ENCODE measurements at regions not wholly inside any gene's neighbourhood (a gene's known extent, or its start where the extent isn't known, plus 50 kb on each side); places are given as distances from the start of the nearest gene placed in this dataset.
"Not testable (repeated sequence)": the region's sequence is repeated elsewhere in the genome, so short reads cannot be mapped to it uniquely, and the experiment has no call there.

DNA sequence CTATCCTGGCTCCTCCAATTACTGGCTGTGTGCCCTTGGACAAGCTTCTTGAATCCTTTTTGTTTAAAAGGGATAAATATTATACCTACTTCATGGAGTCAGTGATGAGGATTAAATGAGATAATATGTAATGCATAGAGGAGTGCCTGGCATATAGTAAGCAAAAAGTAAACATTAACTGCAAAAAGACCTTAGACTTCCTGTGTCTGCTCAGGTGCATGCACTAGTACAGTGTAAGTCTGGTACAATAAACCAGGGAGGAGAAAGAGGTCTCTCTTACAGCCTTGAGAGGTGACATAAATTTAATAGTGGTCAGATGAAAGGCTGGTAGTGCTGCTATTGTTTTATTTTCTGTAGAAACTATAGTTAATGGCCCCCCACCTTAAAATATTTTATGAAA is 305.2 kb upstream of the MIS18BP1 start:
- Histone ChIP-seq H3K27me3 (ENCODE audit: control insufficient read depth, insufficient read depth, low read length) (no peaks in the 10 kb centered on the region), H3K4me3 (ENCODE audit: low read depth, low read length) (no peak overlapping the region), H3K36me3 (ENCODE audit: control insufficient read depth, insufficient read depth, low read length) (no peaks in the 10 kb centered on the region)
- TF ChIP-seq, protein P1, sequence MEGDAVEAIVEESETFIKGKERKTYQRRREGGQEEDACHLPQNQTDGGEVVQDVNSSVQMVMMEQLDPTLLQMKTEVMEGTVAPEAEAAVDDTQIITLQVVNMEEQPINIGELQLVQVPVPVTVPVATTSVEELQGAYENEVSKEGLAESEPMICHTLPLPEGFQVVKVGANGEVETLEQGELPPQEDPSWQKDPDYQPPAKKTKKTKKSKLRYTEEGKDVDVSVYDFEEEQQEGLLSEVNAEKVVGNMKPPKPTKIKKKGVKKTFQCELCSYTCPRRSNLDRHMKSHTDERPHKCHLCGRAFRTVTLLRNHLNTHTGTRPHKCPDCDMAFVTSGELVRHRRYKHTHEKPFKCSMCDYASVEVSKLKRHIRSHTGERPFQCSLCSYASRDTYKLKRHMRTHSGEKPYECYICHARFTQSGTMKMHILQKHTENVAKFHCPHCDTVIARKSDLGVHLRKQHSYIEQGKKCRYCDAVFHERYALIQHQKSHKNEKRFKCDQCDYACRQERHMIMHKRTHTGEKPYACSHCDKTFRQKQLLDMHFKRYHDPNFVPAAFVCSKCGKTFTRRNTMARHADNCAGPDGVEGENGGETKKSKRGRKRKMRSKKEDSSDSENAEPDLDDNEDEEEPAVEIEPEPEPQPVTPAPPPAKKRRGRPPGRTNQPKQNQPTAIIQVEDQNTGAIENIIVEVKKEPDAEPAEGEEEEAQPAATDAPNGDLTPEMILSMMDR (IDR thresholded peaks at IDR 0.05; ENCODE audit: insufficient read depth, low read length, poor library complexity, severe bottlenecking): no peak
- no peak for DNase-seq (ENCODE audit: low read depth)

DNA sequence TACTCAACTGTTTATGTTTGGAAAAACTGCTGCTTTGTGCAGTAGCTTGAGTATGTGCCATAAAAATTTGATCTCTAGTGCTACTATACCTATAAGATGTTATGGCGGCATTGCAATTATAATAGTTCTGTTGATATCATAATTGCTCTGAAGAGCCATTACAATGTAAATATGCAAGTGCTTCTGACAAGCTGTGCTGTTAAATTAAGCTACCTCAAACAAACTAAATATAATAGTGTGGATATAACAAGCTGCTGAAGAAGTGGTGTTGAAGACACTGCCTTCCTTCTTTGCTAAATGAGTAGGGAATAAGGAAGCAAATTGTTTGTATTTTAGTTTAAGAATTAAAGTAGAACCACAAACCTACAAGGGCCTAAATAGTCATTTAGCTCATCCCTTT is 301.0 kb upstream of the MIS18BP1 start:
- TF ChIP-seq, protein P1 (IDR thresholded peaks at IDR 0.05; ENCODE audit: insufficient read depth, low read length, poor library complexity, severe bottlenecking): no peak
- Histone ChIP-seq H3K36me3 (ENCODE audit: control insufficient read depth, insufficient read depth, low read length) (no peaks in the 10 kb centered on the region), H3K27me3 (ENCODE audit: control insufficient read depth, insufficient read depth, low read length) (no peaks in the 10 kb centered on the region), H3K4me3 (ENCODE audit: low read depth, low read length) (no peak overlapping the region)
- no peak for DNase-seq (ENCODE audit: low read depth)

DNA sequence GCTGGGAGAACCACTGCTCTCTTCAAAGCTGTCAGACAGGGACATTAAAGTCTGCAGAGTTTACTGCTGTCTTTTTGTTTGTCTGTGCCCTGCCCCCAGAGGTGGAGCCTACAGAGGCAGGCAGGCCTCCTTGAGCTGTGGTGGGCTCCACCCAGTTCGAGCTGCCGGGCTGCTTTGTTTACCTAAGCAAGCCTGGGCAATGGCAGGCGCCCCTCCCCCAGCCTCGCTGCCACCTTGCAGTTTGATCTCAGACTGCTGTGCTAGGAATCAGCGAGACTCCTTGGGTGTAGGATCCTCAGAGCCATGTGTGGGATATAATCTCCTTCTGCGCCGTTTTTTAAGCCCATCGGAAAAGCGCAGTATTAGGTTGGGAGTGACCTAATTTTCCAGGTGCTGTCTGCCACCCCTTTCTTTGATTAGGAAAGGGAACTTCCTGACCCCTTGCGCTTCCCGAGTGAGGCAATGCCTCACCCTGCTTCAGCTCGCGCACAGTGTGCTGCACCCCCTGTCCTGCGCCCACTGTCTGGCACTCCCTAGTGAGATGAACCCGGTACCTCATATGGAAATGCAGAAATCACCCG is 298.3 kb upstream of the MIS18BP1 start:
- peak overlapping the region; percentile 15 for H3K4me3 ChIP-seq (ENCODE audit: low read depth, low read length)
- DNase-seq (ENCODE audit: low read depth); H3K27me3 ChIP-seq (ENCODE audit: control insufficient read depth, insufficient read depth, low read length); H3K36me3 ChIP-seq (ENCODE audit: control insufficient read depth, insufficient read depth, low read length): not testable (repeated sequence)

DNA sequence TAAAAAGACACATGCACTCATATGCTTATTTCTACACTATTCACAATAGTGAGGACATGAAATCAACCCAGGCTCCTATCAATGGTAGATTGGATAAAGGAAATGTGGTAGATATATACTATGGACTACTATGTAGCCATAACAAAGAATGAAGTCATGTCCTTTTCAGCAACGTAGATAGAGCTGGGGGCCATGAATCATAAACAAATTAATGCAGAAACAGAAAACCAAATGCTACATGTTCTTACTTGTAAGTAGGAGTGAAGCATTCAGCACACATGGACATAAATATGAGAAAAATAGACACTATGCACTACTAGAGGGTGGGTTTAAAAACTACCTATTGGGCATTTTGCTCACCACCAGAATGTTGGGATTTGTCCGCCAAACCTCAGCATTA is 278.0 kb upstream of the MIS18BP1 start:
- no peak for DNase-seq (ENCODE audit: low read depth)
- TF ChIP-seq, protein P1 (IDR thresholded peaks at IDR 0.05; ENCODE audit: insufficient read depth, low read length, poor library complexity, severe bottlenecking): no peak
- no peaks in the 10 kb centered on the region for H3K36me3 ChIP-seq (ENCODE audit: control insufficient read depth, insufficient read depth, low read length)

DNA sequence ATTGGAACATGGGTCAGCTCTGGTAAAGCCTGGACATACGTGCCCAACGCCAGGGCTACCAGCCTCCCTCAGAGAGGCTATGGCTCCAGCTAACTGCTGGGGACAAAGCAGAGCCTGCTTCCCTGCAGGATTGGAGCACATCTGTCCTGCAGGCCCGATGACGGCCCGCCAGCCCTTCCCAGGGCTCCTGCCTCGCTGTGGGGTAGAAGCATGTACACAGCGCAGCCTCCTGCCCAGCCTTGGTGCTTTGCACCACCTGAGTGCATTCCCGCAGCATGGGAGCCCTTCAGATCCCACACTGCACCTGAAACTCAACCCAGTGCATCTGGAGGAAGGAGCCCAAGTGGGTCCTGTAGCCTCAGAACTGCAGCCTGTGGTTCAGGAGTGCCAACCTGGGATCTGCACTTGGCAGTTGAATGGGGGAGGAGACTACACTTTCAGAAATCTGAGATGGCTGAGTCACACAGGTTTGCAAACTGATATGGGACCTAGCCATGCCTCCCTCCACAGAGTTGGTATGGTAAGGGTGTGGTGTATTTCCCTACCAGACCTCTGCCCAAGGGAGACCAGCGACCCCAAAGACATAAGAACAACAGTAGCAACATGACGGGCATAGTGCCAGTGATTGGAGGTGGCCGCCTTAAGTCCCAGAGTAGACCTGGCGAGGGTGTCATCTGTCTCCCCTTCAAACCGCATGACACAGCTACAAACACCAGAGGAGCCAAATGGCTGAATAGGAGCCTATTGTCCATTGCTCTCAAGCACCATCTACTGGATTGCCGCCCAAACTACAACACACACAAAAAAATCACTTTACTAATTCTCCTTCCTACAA is 273.9 kb upstream of the MIS18BP1 start:
- H3K36me3 ChIP-seq (ENCODE audit: control insufficient read depth, insufficient read depth, low read length): no peaks in the 10 kb centered on the region
- TF ChIP-seq, protein P1 (IDR thresholded peaks at IDR 0.05; ENCODE audit: insufficient read depth, low read length, poor library complexity, severe bottlenecking): peak; percentile 31
- no peaks in the 10 kb centered on the region for H3K27me3 ChIP-seq (ENCODE audit: control insufficient read depth, insufficient read depth, low read length)
- H3K4me3 ChIP-seq (ENCODE audit: low read depth, low read length): no peak overlapping the region
- no peak for DNase-seq (ENCODE audit: low read depth)

More for the DNA sequence above, 278.0 kb upstream of the MIS18BP1 start:
- Histone ChIP-seq H3K27me3 (ENCODE audit: control insufficient read depth, insufficient read depth, low read length) (no peaks in the 10 kb centered on the region), H3K4me3 (ENCODE audit: low read depth, low read length) (no peak overlapping the region)

DNA sequence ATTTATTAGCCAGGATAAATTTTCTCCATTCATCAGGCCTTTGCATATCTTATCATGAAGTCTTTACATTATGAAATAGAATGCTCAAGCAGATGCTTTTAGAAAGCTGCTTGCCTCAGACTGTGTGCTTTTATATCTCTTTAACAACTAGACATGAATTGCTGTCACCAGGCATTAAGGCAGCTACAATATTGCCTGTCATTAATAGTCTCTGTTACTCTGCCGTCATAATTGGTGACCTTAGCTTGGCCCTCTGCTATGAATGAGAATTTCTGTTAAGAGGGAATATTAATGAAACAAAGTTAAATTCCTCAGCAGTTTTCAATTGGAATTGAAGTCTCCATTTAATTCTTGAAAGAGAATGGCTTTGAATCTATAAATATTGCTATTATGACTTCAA is 266.8 kb upstream of the MIS18BP1 start:
- no peak overlapping the region for H3K4me3 ChIP-seq (ENCODE audit: low read depth, low read length)
- H3K36me3 ChIP-seq (ENCODE audit: control insufficient read depth, insufficient read depth, low read length): no peaks in the 10 kb centered on the region
- no peak for DNase-seq (ENCODE audit: low read depth)
- TF ChIP-seq, protein P1 (IDR thresholded peaks at IDR 0.05; ENCODE audit: insufficient read depth, low read length, poor library complexity, severe bottlenecking): no peak
- H3K27me3 ChIP-seq (ENCODE audit: control insufficient read depth, insufficient read depth, low read length): no peaks in the 10 kb centered on the region

Measured in kidney epithelial cell (primary cell).